ENCODE measurements at regions not wholly inside any gene's neighbourhood (a gene's known extent, or its start where the extent isn't known, plus 50 kb on each side); places are given as distances from the start of the nearest gene placed in this dataset.

- in situ Hi-C loops (cut with HindIII; ENCODE audit: extremely low pct_ligation_motif_present, low pct_unique_long_range_greater_than_20kb), result no loop called here
Measured at GRCh38 chr11:101321222-101321621, 191.6 kb upstream of the PGR start.

More at GRCh38 chr11:101321222-101321621, 191.6 kb upstream of the PGR start:
- H3K36me3 ChIP-seq (replicated peaks in 1 of 2; ENCODE audit: control insufficient read depth in 1 of 2, insufficient read depth in 2 of 2, low read length in 2 of 2), result no peaks in the 10 kb centered on the region
- no peak overlapping the region for H3K4me2 ChIP-seq (ENCODE audit: low read depth, low read length)
- H3K79me2 ChIP-seq (ENCODE audit: insufficient read depth, low read length), result no peaks in the 10 kb centered on the region
- WGBS (ENCODE audit: low lambda C conversion rate), result 0% methylated on average over 2 of the region's 3 CpGs
- H3K4me1 ChIP-seq (ENCODE audit: insufficient read depth, low read length), result no peaks in the 10 kb centered on the region
- H2AFZ ChIP-seq (ENCODE audit: low read length), result no peak overlapping the region
- FAIRE-seq, result no peak
- intact Hi-C loops (cut with micrococcal nuclease; ENCODE audit: unreplicated experiment), result no loop called here
- H3K4me3 ChIP-seq (replicated peaks in 1 of 3; ENCODE audit: insufficient read depth in 1 of 3, low read depth in 2 of 3, low read length in 3 of 3), result no peak overlapping the region
- ChIA-PET CTCF (ENCODE audit: low intra/inter-chr PET ratio, low total read pairs) (no interaction called here), POLR2A (no interaction called here)
- TF ChIP-seq NFRKB (IDR thresholded peaks at IDR 0.05) (no peak), FOSL1 (CRISPR knock-in tag; IDR thresholded peaks at IDR 0.05; ENCODE audit: borderline replicate concordance) (no peak), ZNF558 (CRISPR knock-in tag; IDR thresholded peaks at IDR 0.05; ENCODE audit: borderline replicate concordance) (no peak), CCDC6 (CRISPR knock-in tag; IDR thresholded peaks at IDR 0.05) (no peak), EED (CRISPR knock-in tag; IDR thresholded peaks at IDR 0.05) (no peak), THAP9 (CRISPR knock-in tag; IDR thresholded peaks at IDR 0.05; ENCODE audit: borderline replicate concordance) (no peak), TCF7 (IDR thresholded peaks at IDR 0.05; ENCODE audit: low read depth) (no peak)
- peaks cover 10% of the 10 kb centered on the region; the same call in 1 of the 2 replicates for H3K9me3 ChIP-seq (ENCODE audit: low read length)
- H3K27me3 ChIP-seq (ENCODE audit: control insufficient read depth in 1 of 2, insufficient read depth in 2 of 2, low read length in 2 of 2), result no peaks in the 10 kb centered on the region
- no peak overlapping the region for H3K27ac ChIP-seq (ENCODE audit: extremely low read length, insufficient read depth, low read length)
- BruUV-seq (replicated peaks), result no TSS peak
- ATAC-seq, result no peak
- H4K20me1 ChIP-seq (ENCODE audit: insufficient read depth, low read length), result no peaks in the 10 kb centered on the region
- no peak for DNase-seq (ENCODE audit: low spot score)
- no peak overlapping the region for H3K9ac ChIP-seq (ENCODE audit: insufficient read depth, low read depth, low read length)

All from HepG2 (cell line).